ENCODE measurements at regions not wholly inside any gene's neighbourhood (a gene's known extent, or its start where the extent isn't known, plus 50 kb on each side); places are given as distances from the start of the nearest gene placed in this dataset.

DNA sequence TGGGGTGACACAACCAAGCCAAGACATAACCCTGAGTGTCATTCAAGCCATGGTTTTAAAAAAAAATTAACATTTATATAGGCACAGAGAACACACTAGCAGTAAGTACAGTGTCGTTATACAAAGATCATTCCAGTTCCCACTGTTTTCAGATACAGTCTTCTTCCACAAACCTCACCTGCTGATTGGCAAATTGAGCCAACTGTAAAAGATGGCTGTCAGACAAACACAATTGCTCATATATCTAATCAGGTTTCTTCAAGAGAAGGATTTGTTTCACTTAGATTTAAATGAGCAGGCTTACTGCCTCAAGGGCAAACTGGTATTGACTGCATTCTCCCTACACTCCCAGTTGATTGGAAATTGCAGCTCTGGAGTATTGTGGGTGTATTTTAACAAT, 308.9 kb downstream of the RBM26 start (continued):
- TF ChIP-seq, protein P1, sequence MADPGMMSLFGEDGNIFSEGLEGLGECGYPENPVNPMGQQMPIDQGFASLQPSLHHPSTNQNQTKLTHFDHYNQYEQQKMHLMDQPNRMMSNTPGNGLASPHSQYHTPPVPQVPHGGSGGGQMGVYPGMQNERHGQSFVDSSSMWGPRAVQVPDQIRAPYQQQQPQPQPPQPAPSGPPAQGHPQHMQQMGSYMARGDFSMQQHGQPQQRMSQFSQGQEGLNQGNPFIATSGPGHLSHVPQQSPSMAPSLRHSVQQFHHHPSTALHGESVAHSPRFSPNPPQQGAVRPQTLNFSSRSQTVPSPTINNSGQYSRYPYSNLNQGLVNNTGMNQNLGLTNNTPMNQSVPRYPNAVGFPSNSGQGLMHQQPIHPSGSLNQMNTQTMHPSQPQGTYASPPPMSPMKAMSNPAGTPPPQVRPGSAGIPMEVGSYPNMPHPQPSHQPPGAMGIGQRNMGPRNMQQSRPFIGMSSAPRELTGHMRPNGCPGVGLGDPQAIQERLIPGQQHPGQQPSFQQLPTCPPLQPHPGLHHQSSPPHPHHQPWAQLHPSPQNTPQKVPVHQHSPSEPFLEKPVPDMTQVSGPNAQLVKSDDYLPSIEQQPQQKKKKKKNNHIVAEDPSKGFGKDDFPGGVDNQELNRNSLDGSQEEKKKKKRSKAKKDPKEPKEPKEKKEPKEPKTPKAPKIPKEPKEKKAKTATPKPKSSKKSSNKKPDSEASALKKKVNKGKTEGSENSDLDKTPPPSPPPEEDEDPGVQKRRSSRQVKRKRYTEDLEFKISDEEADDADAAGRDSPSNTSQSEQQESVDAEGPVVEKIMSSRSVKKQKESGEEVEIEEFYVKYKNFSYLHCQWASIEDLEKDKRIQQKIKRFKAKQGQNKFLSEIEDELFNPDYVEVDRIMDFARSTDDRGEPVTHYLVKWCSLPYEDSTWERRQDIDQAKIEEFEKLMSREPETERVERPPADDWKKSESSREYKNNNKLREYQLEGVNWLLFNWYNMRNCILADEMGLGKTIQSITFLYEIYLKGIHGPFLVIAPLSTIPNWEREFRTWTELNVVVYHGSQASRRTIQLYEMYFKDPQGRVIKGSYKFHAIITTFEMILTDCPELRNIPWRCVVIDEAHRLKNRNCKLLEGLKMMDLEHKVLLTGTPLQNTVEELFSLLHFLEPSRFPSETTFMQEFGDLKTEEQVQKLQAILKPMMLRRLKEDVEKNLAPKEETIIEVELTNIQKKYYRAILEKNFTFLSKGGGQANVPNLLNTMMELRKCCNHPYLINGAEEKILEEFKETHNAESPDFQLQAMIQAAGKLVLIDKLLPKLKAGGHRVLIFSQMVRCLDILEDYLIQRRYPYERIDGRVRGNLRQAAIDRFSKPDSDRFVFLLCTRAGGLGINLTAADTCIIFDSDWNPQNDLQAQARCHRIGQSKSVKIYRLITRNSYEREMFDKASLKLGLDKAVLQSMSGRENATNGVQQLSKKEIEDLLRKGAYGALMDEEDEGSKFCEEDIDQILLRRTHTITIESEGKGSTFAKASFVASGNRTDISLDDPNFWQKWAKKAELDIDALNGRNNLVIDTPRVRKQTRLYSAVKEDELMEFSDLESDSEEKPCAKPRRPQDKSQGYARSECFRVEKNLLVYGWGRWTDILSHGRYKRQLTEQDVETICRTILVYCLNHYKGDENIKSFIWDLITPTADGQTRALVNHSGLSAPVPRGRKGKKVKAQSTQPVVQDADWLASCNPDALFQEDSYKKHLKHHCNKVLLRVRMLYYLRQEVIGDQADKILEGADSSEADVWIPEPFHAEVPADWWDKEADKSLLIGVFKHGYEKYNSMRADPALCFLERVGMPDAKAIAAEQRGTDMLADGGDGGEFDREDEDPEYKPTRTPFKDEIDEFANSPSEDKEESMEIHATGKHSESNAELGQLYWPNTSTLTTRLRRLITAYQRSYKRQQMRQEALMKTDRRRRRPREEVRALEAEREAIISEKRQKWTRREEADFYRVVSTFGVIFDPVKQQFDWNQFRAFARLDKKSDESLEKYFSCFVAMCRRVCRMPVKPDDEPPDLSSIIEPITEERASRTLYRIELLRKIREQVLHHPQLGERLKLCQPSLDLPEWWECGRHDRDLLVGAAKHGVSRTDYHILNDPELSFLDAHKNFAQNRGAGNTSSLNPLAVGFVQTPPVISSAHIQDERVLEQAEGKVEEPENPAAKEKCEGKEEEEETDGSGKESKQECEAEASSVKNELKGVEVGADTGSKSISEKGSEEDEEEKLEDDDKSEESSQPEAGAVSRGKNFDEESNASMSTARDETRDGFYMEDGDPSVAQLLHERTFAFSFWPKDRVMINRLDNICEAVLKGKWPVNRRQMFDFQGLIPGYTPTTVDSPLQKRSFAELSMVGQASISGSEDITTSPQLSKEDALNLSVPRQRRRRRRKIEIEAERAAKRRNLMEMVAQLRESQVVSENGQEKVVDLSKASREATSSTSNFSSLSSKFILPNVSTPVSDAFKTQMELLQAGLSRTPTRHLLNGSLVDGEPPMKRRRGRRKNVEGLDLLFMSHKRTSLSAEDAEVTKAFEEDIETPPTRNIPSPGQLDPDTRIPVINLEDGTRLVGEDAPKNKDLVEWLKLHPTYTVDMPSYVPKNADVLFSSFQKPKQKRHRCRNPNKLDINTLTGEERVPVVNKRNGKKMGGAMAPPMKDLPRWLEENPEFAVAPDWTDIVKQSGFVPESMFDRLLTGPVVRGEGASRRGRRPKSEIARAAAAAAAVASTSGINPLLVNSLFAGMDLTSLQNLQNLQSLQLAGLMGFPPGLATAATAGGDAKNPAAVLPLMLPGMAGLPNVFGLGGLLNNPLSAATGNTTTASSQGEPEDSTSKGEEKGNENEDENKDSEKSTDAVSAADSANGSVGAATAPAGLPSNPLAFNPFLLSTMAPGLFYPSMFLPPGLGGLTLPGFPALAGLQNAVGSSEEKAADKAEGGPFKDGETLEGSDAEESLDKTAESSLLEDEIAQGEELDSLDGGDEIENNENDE (IDR thresholded peaks at IDR 0.05; ENCODE audit: insufficient replicate concordance, low read length) = no peak
- TF ChIP-seq BRCA1 (IDR thresholded peaks at IDR 0.05; ENCODE audit: low read depth, low read length) (no peak), NANOG (IDR thresholded peaks at IDR 0.05; ENCODE audit: insufficient read depth, low read depth, low read length, poor library complexity, severe bottlenecking) (no peak), RFX5 (IDR thresholded peaks at IDR 0.05; ENCODE audit: borderline replicate concordance, low read depth, low read length) (no peak), NRF1 (IDR thresholded peaks at IDR 0.05; ENCODE audit: low read depth, low read length) (no peak), TCF12 (IDR thresholded peaks at IDR 0.05; ENCODE audit: low read depth, low read length) (no peak), EP300 (IDR thresholded peaks at IDR 0.05; ENCODE audit: borderline replicate concordance in 1 of 2, low read depth in 2 of 2, low read length in 2 of 2) (no peak), TAF1 (IDR thresholded peaks at IDR 0.05; ENCODE audit: low read depth, low read length) (no peak), SP1 (IDR thresholded peaks at IDR 0.05; ENCODE audit: low read depth, low read length) (no peak), GTF2F1 (IDR thresholded peaks at IDR 0.05; ENCODE audit: borderline replicate concordance, low read depth, low read length) (no peak)
- TF ChIP-seq, protein P2, sequence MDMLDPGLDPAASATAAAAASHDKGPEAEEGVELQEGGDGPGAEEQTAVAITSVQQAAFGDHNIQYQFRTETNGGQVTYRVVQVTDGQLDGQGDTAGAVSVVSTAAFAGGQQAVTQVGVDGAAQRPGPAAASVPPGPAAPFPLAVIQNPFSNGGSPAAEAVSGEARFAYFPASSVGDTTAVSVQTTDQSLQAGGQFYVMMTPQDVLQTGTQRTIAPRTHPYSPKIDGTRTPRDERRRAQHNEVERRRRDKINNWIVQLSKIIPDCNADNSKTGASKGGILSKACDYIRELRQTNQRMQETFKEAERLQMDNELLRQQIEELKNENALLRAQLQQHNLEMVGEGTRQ (IDR thresholded peaks at IDR 0.05; ENCODE audit: low read length) = no peak

Data from H1 (cell line).